HL-60 (cell line): ENCODE measurements at regions not wholly inside any gene's neighbourhood (a gene's known extent, or its start where the extent isn't known, plus 50 kb on each side); places are given as distances from the start of the nearest gene placed in this dataset.

Experiments used
- CTCF ChIP-seq: IDR thresholded peaks from one replicate; pipeline ENCODE4 v1.5.1; 2011; ENCODE audit warnings: low read length, control low read depth, inconsistent platforms; ENCODE audit not compliant: insufficient read depth
- POLR2AphosphoS5 ChIP-seq: IDR thresholded peaks from 2 replicates; pipeline ENCODE4 v1.6.1; 2012; ENCODE audit warnings: low read depth

- TF ChIP-seq CTCF (no peak), POLR2AphosphoS5 (no peak)
These were observed 70.9 kb upstream of the APOOL start for GRCh38 chrX:84932814-84933213.
